KG1 (cell line): ENCODE measurements at regions not wholly inside any gene's neighbourhood (a gene's known extent, or its start where the extent isn't known, plus 50 kb on each side); places are given as distances from the start of the nearest gene placed in this dataset.
A peak's percentile ranks its signal among the peaks of the same experiment; 100 is the strongest.

Source experiments
- DNase-seq: peaks from one replicate; lab custom pipeline; 2025; lab: John Stamatoyannopoulos, UW

GRCh38 chr10:4074545-4075407 lies 289.8 kb upstream of the KLF6 start:
- DNase-seq = no peak

- DNase-seq = no peak
These were observed 288.9 kb upstream of the KLF6 start for GRCh38 chr10:4073912-4074311.

GRCh38 chr10:4070921-4071660 lies 286.1 kb upstream of the KLF6 start:
- no peak for DNase-seq

GRCh38 chr10:4070184-4070583 lies 285.2 kb upstream of the KLF6 start:
- no peak for DNase-seq

GRCh38 chr10:4069491-4069890 lies 284.5 kb upstream of the KLF6 start:
- no peak for DNase-seq

- no peak for DNase-seq
These were observed 283.6 kb upstream of the KLF6 start for GRCh38 chr10:4068629-4069028.

- no peak for DNase-seq
These were observed 283.0 kb upstream of the KLF6 start for GRCh38 chr10:4067931-4068561.

- DNase-seq = no peak
These were observed 282.5 kb upstream of the KLF6 start for GRCh38 chr10:4067531-4067930.

- no peak for DNase-seq
These were observed 281.8 kb upstream of the KLF6 start for GRCh38 chr10:4066581-4067390.

- DNase-seq = no peak
These were observed 279.5 kb upstream of the KLF6 start for GRCh38 chr10:4064489-4064888.

GRCh38 chr10:4063717-4064116 lies 278.7 kb upstream of the KLF6 start:
- DNase-seq = no peak

- DNase-seq = no peak
These were observed 277.7 kb upstream of the KLF6 start for GRCh38 chr10:4062751-4063150.

GRCh38 chr10:4062072-4062471 lies 277.1 kb upstream of the KLF6 start:
- no peak for DNase-seq

- DNase-seq = no peak
These were observed 276.5 kb upstream of the KLF6 start for GRCh38 chr10:4061441-4061951.

GRCh38 chr10:4059471-4060138 lies 274.6 kb upstream of the KLF6 start:
- DNase-seq = peak; percentile 20

GRCh38 chr10:4058514-4059029 lies 273.6 kb upstream of the KLF6 start:
- DNase-seq = no peak

GRCh38 chr10:4057725-4058513 lies 272.9 kb upstream of the KLF6 start:
- DNase-seq = no peak

- no peak for DNase-seq
These were observed 272.0 kb upstream of the KLF6 start for GRCh38 chr10:4057021-4057420.

GRCh38 chr10:4054656-4055435 lies 269.8 kb upstream of the KLF6 start:
- DNase-seq = no peak
